H1 (cell line): ENCODE measurements at regions not wholly inside any gene's neighbourhood (a gene's known extent, or its start where the extent isn't known, plus 50 kb on each side); places are given as distances from the start of the nearest gene placed in this dataset.

Source experiments
- CTCF ChIA-PET: fragments of 300-600 bp; sonication (Branson Sonifier 250); formaldehyde crosslinking; loops from one replicate; lab custom pipeline; 2021; ENCODE audit not compliant: partially characterized antibody; lab: Charles Lee
- POLR2A ChIA-PET: fragments of 300-600 bp; sonication (Branson Sonifier 250); formaldehyde crosslinking; loops from one replicate; lab custom pipeline; 2021; ENCODE audit warnings: inconsistent platforms; ENCODE audit not compliant: partially characterized antibody; lab: Charles Lee
- DNase-seq, 2 experiments: peaks; one replicate each; pipeline versions ENCODE4 v3.0.0 to v3.0.0-alpha.2; 2010 to 2022; ENCODE audit warnings: low spot score in 2 of 2, low read depth in 1 of 2, mixed read lengths in 1 of 2
- FAIRE-seq: peaks from 2 replicates; lab custom pipeline; 2011; peaks lifted over from hg19 to GRCh38; lab: Jason Lieb, UNC
- H2AFZ ChIP-seq: 2 replicates; pipeline ENCODE4 v1.8.1; 2012; ENCODE audit warnings: low read length, inconsistent platforms
- H2AK5ac ChIP-seq: 2 replicates; pipeline ENCODE4 v1.6.1; 2013; ENCODE audit warnings: low read depth, low read length
- H2BK120ac ChIP-seq: replicated peaks from 2 replicates; pipeline ENCODE3; 2013; ENCODE audit warnings: low read depth, low read length, inconsistent platforms
- H2BK12ac ChIP-seq: 2 replicates; pipeline ENCODE4 v1.6.1; 2013; ENCODE audit warnings: low read depth, low read length
- H2BK15ac ChIP-seq: 2 replicates; pipeline ENCODE4 v1.6.1; 2013; ENCODE audit warnings: low read length
- H2BK20ac ChIP-seq: 2 replicates; pipeline ENCODE4 v1.6.1; 2013; ENCODE audit warnings: low read length
- H2BK5ac ChIP-seq: 2 replicates; pipeline ENCODE4 v1.6.1; 2013; ENCODE audit warnings: low read depth, low read length
- H3K14ac ChIP-seq: 2 replicates; pipeline ENCODE4 v1.6.1; 2013; ENCODE audit warnings: inconsistent platforms; ENCODE audit not compliant: insufficient read length
- H3K18ac ChIP-seq: 2 replicates; pipeline ENCODE4 v1.6.1; 2013; ENCODE audit warnings: low read length; ENCODE audit errors: extremely low read depth
- H3K23ac ChIP-seq: 2 replicates; pipeline ENCODE4 v1.6.1; 2013; ENCODE audit warnings: inconsistent platforms; ENCODE audit not compliant: insufficient read length
- H3K23me2 ChIP-seq: 2 replicates; pipeline ENCODE4 v1.6.1; 2013; ENCODE audit warnings: low read depth, low read length
- H3K27ac ChIP-seq: 2 replicates; pipeline ENCODE4 v1.6.1; 2011; ENCODE audit warnings: low read depth, low read length, inconsistent platforms
- H3K27me3 ChIP-seq, 4 experiments: replicated peaks in 1 of 4; 1 replicate in 1 of 4; 2 replicates in 3 of 4; pipeline versions ENCODE4 v1.6.1 to v1.8.1; 2011 to 2013; ENCODE audit warnings: low read length in 3 of 4, mild to moderate bottlenecking in 3 of 4, inconsistent platforms in 2 of 4, mixed read lengths in 2 of 4, moderate library complexity in 1 of 4; ENCODE audit not compliant: control insufficient read depth in 3 of 4, insufficient read depth in 3 of 4; ENCODE audit errors: extremely low read depth in 1 of 4
- H3K36me3 ChIP-seq, 4 experiments: 2 replicates each; pipeline versions ENCODE4 v1.6.1 to v1.8.1; 2011 to 2013; ENCODE audit warnings: mild to moderate bottlenecking in 4 of 4, low read length in 3 of 4, moderate library complexity in 2 of 4, control low read depth in 1 of 4, inconsistent platforms in 1 of 4; ENCODE audit not compliant: insufficient read depth in 4 of 4, control insufficient read depth in 2 of 4
- H3K4ac ChIP-seq: replicated peaks from 2 replicates; pipeline ENCODE3; 2013; ENCODE audit warnings: low read length, low read depth, mixed read lengths, inconsistent platforms; ENCODE audit not compliant: insufficient read length
- H3K4me1 ChIP-seq, 4 experiments: replicated peaks in 1 of 4; 1 replicate in 1 of 4; 2 replicates in 3 of 4; pipeline versions ENCODE4 v1.6.1 to v1.8.1; 2011 to 2013; ENCODE audit warnings: low read length in 3 of 4, inconsistent platforms in 2 of 4, mixed read lengths in 1 of 4; ENCODE audit not compliant: insufficient read depth in 4 of 4, control insufficient read depth in 3 of 4
- H3K4me2 ChIP-seq, 2 experiments: 2 replicates each; pipeline versions ENCODE4 v1.6.1 to v1.8.1; 2011 to 2013; ENCODE audit warnings: low read depth in 2 of 2, low read length in 2 of 2, control low read depth in 1 of 2, inconsistent platforms in 1 of 2, mild to moderate bottlenecking in 1 of 2; ENCODE audit not compliant: insufficient read depth in 1 of 2
- H3K4me3 ChIP-seq, 4 experiments: fragments of 200-600, 300-600 bp in 1 of 4; sonication (generic), shearing (Covaris generic), sonication (Bioruptor Twin) in 1 of 4; 2 replicates each; pipeline versions ENCODE4 v1.5.1 to v1.8.1; 2011 to 2016; ENCODE audit warnings: low read length in 4 of 4, low read depth in 3 of 4, control low read depth in 2 of 4, inconsistent platforms in 2 of 4, mild to moderate bottlenecking in 2 of 4, mixed read lengths in 1 of 4, moderate library complexity in 1 of 4; ENCODE audit not compliant: insufficient read depth in 2 of 4; ENCODE audit errors: extremely low read depth in 1 of 4
- H3K56ac ChIP-seq: replicated peaks from 2 replicates; pipeline ENCODE3; 2013; ENCODE audit warnings: low read depth, mild to moderate bottlenecking, mixed read lengths, low read length, inconsistent platforms; ENCODE audit not compliant: insufficient read length
- H3K79me1 ChIP-seq: 2 replicates; pipeline ENCODE4 v1.6.1; 2013; ENCODE audit warnings: low read depth, low read length, control low read depth
- H3K79me2 ChIP-seq, 2 experiments: 2 replicates each; pipeline versions ENCODE4 v1.6.1 to v1.8.1; 2012 to 2013; ENCODE audit warnings: low read length in 2 of 2, mild to moderate bottlenecking in 2 of 2, inconsistent platforms in 1 of 2; ENCODE audit not compliant: insufficient read depth in 2 of 2, control insufficient read depth in 1 of 2
- H3K9ac ChIP-seq, 4 experiments: replicated peaks in 1 of 4; 1 replicate in 1 of 4; 2 replicates in 3 of 4; pipeline versions ENCODE4 v1.6.1 to v1.8.1; 2011 to 2013; ENCODE audit warnings: low read depth in 3 of 4, low read length in 3 of 4, control low read depth in 2 of 4, mild to moderate bottlenecking in 2 of 4, moderate library complexity in 2 of 4, inconsistent platforms in 1 of 4; ENCODE audit errors: extremely low read depth in 1 of 4
- H3K9me3 ChIP-seq, 2 experiments: 2 replicates each; pipeline versions ENCODE4 v1.6.1 to v1.8.1; 2012 to 2013; ENCODE audit warnings: mild to moderate bottlenecking in 2 of 2, moderate library complexity in 2 of 2, control low read depth in 1 of 2, inconsistent platforms in 1 of 2, low read depth in 1 of 2, low read length in 1 of 2, mixed read lengths in 1 of 2; ENCODE audit not compliant: insufficient read depth in 2 of 2
- H4K20me1 ChIP-seq, 2 experiments: replicated peaks in 1 of 2; 2 replicates each; pipeline versions ENCODE3 to v1.8.1; 2011 to 2013; ENCODE audit warnings: inconsistent platforms in 2 of 2, low read length in 2 of 2, mild to moderate bottlenecking in 1 of 2; ENCODE audit not compliant: insufficient read depth in 2 of 2, control insufficient read depth in 1 of 2
- H4K5ac ChIP-seq: 2 replicates; pipeline ENCODE4 v1.6.1; 2013; ENCODE audit warnings: low read length, low read depth, mixed read lengths, inconsistent platforms; ENCODE audit not compliant: insufficient read length
- H4K8ac ChIP-seq: 2 replicates; pipeline ENCODE4 v1.8.0; 2013; ENCODE audit warnings: mild to moderate bottlenecking, moderate library complexity, low read length, inconsistent platforms; ENCODE audit not compliant: insufficient read depth; ENCODE audit errors: extremely low read depth
- H4K91ac ChIP-seq: replicated peaks from 2 replicates; pipeline ENCODE3; 2013; ENCODE audit warnings: low read length, mixed read lengths, inconsistent platforms; ENCODE audit not compliant: insufficient read length
- EZH2 ChIP-seq: fragments of 200-600 bp; sonication (generic); IDR thresholded peaks from 2 replicates; pipeline ENCODE4 v1.7.1; 2012; ENCODE audit warnings: low read depth, mild to moderate bottlenecking, moderate library complexity, low read length, inconsistent platforms; ENCODE audit not compliant: severe bottlenecking
- FOSL1 ChIP-seq: IDR thresholded peaks from 2 replicates; pipeline ENCODE4 v1.6.1; 2011; ENCODE audit warnings: mild to moderate bottlenecking, low read depth, low read length, moderate library complexity; ENCODE audit not compliant: insufficient read depth
- MAFK ChIP-seq: IDR thresholded peaks from 2 replicates; pipeline ENCODE4 v1.6.1; 2012; ENCODE audit warnings: low read depth, mild to moderate bottlenecking, improper control_type of control experiment, low read length
- POLR2A ChIP-seq, 2 experiments: IDR thresholded peaks; 1 replicate in 1 of 2; 2 replicates in 1 of 2; pipeline ENCODE4 v1.6.1; 2011; ENCODE audit warnings: low read depth in 2 of 2, low read length in 2 of 2, mild to moderate bottlenecking in 2 of 2; ENCODE audit errors: control extremely low read depth in 1 of 2
- TBP ChIP-seq: IDR thresholded peaks from 2 replicates; pipeline ENCODE4 v1.6.1; 2011; ENCODE audit warnings: low read depth, low read length, improper control_type of control experiment
- TEAD4 ChIP-seq: IDR thresholded peaks from 2 replicates; pipeline ENCODE4 v1.6.1; 2012; ENCODE audit warnings: low read depth, low read length, inconsistent platforms, mixed read lengths
- WGBS, 2 experiments: shearing (Covaris generic) in 1 of 2; methylation state at CpG; one replicate each; pipeline versions ENCODE4 v1.1.6 to v1.1.7; 2013 to 2015; ENCODE audit warnings: low lambda C conversion rate in 2 of 2, mixed read lengths in 2 of 2, inconsistent platforms in 1 of 2, low coverage in 1 of 2, missing lambda C conversion rate in 1 of 2; ENCODE audit not compliant: insufficient replicate concordance in 2 of 2, insufficient coverage in 1 of 2, insufficient read length in 1 of 2; ENCODE audit errors: extremely low coverage in 1 of 2, missing lambda C conversion rate in 1 of 2; 5-methylcytosine and 5-hydroxymethylcytosine counted together

- Histone ChIP-seq H3K23ac (no peak overlapping the region), H2BK120ac (no peak overlapping the region), H2AFZ (no peak overlapping the region), H2AK5ac (no peak overlapping the region), H3K79me1 (no peaks in the 10 kb centered on the region), H3K36me3 (no peaks in the 10 kb centered on the region), H2BK5ac (no peak overlapping the region), H3K56ac (no peak overlapping the region), H3K4me2 (no peak overlapping the region), H3K23me2 (no peaks in the 10 kb centered on the region), H4K91ac (no peak overlapping the region), H3K9ac (no peak overlapping the region), H3K4me3 (no peak overlapping the region), H2BK15ac (no peak overlapping the region), H2BK20ac (no peak overlapping the region), H3K18ac (no peak overlapping the region), H3K9me3 (no peaks in the 10 kb centered on the region), H3K4ac (no peak overlapping the region), H3K27ac (no peak overlapping the region), H4K20me1 (no peaks in the 10 kb centered on the region), H3K79me2 (no peaks in the 10 kb centered on the region), H4K5ac (no peak overlapping the region), H2BK12ac (no peak overlapping the region), H4K8ac (no peak overlapping the region), H3K27me3 (no peaks in the 10 kb centered on the region), H3K4me1 (no peaks in the 10 kb centered on the region), H3K14ac (no peak overlapping the region)
- DNase-seq = no peak
- no peak for FAIRE-seq
- CTCF ChIA-PET = no interaction called here
- WGBS, 2 experiments = 91% methylated on average over 1 of the region's 2 CpGs; no CpG with 5 or more reads in 1 of the 2 experiments
- no peak for TF ChIP-seq TBP
- no peak for TF ChIP-seq EZH2
- no peak for TF ChIP-seq MAFK
- no peak for TF ChIP-seq FOSL1
- TF ChIP-seq POLR2A (IDR thresholded peaks at IDR 0.05; ENCODE audit: control extremely low read depth in 1 of 2, low read depth in 2 of 2, low read length in 2 of 2) = no peak
- no peak for TF ChIP-seq TEAD4
- POLR2A ChIA-PET = no interaction called here
Observed at GRCh38 chrX:120726294-120726693, 96.4 kb upstream of the C1GALT1C1 start.
